ENCODE measurements at regions not wholly inside any gene's neighbourhood (a gene's known extent, or its start where the extent isn't known, plus 50 kb on each side); places are given as distances from the start of the nearest gene placed in this dataset.

DNA sequence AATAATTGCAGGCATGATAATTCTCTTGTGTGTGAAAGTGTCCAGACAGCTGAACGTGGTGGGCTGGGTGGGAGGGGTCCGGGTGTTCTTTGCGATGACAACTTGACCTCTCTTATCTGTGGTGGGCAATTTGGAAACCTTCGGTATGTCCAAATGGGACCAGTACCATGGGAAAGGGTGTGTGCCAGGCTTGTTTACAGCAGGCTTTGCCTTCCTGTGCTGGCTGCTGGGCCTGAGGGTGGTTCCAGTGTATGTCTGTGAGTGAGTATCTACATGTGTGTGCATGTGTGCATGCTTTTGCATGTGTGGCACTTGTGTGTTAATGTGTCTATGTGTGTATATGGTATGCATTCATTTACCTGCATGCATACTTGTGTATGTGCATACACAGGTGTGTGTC, 166.4 kb downstream of the GADD45G start:
- Histone ChIP-seq H4K20me1 (replicated peaks in 1 of 2; ENCODE audit: control insufficient read depth in 1 of 2, insufficient read depth in 2 of 2, low read length in 2 of 2) (no peaks in the 10 kb centered on the region), H3K23me2 (ENCODE audit: low read depth, low read length) (no peaks in the 10 kb centered on the region), H3K36me3 (ENCODE audit: control insufficient read depth in 2 of 4, insufficient read depth in 4 of 4, low read length in 3 of 4) (no peaks in the 10 kb centered on the region), H2AFZ (ENCODE audit: low read length) (no peak overlapping the region), H3K4me2 (ENCODE audit: insufficient read depth in 1 of 2, low read depth in 2 of 2, low read length in 2 of 2) (no peak overlapping the region), H3K56ac (replicated peaks; ENCODE audit: insufficient read length, low read depth, low read length) (no peak overlapping the region), H3K4me1 (replicated peaks in 1 of 4; ENCODE audit: control insufficient read depth in 3 of 4, insufficient read depth in 4 of 4, low read length in 3 of 4) (no peaks in the 10 kb centered on the region; a peak in 1 of 7 replicates), H2BK12ac (ENCODE audit: low read depth, low read length) (0 out of 2 replicates have a peak overlapping the region, but pooled peaks have one; percentile 27), H3K14ac (ENCODE audit: insufficient read length) (no peak overlapping the region), H3K9me3 (ENCODE audit: insufficient read depth in 2 of 2, low read depth in 1 of 2, low read length in 1 of 2) (no peaks in the 10 kb centered on the region), H3K18ac (ENCODE audit: extremely low read depth, low read length) (no peak overlapping the region), H2BK20ac (ENCODE audit: low read length) (no peak overlapping the region), H3K4ac (replicated peaks; ENCODE audit: insufficient read length, low read depth, low read length) (no peak overlapping the region), H4K5ac (ENCODE audit: insufficient read length, low read depth, low read length) (no peak overlapping the region), H3K27me3 (replicated peaks in 1 of 4; ENCODE audit: control insufficient read depth in 3 of 4, extremely low read depth in 1 of 4, insufficient read depth in 3 of 4, low read length in 3 of 4) (no peaks in the 10 kb centered on the region), H3K27ac (ENCODE audit: low read depth, low read length) (no peak overlapping the region), H2BK5ac (ENCODE audit: low read depth, low read length) (no peak overlapping the region), H4K8ac (ENCODE audit: extremely low read depth, insufficient read depth, low read length) (no peak overlapping the region), H3K79me1 (ENCODE audit: low read depth, low read length) (no peaks in the 10 kb centered on the region), H3K9ac (replicated peaks in 1 of 4; ENCODE audit: extremely low read depth in 1 of 4, low read depth in 3 of 4, low read length in 3 of 4) (no peak overlapping the region), H3K4me3 (ENCODE audit: extremely low read depth in 1 of 4, insufficient read depth in 2 of 4, low read depth in 3 of 4, low read length in 4 of 4) (no peak overlapping the region), H2BK15ac (ENCODE audit: low read length) (no peak overlapping the region), H2AK5ac (ENCODE audit: low read depth, low read length) (no peak overlapping the region), H4K91ac (replicated peaks; ENCODE audit: insufficient read length, low read length) (no peak overlapping the region), H3K23ac (ENCODE audit: insufficient read length) (no peak overlapping the region), H2BK120ac (replicated peaks; ENCODE audit: low read depth, low read length) (no peak overlapping the region), H3K79me2 (ENCODE audit: control insufficient read depth in 1 of 2, insufficient read depth in 2 of 2, low read length in 2 of 2) (no peaks in the 10 kb centered on the region)
- WGBS, 2 experiments (ENCODE audit: extremely low coverage in 1 of 2, insufficient coverage in 1 of 2, insufficient read length in 1 of 2, insufficient replicate concordance in 2 of 2, low coverage in 1 of 2, low lambda C conversion rate in 2 of 2, missing lambda C conversion rate in 1 of 2) = 92% methylated on average over 4 of the region's 4 CpGs; no CpG with 5 or more reads in 1 of the 2 experiments
- CTCF ChIA-PET (ENCODE audit: partially characterized antibody) = no interaction called here
- POLR2A ChIA-PET (ENCODE audit: partially characterized antibody) = no interaction called here
- no peak for FAIRE-seq
- TF ChIP-seq HDAC2 (IDR thresholded peaks at IDR 0.05; ENCODE audit: borderline replicate concordance in 1 of 2, low read depth in 2 of 2, low read length in 2 of 2) = no peak
- no peak for TF ChIP-seq SP4 (IDR thresholded peaks at IDR 0.05; ENCODE audit: low read length)
- TF ChIP-seq, protein P1, sequence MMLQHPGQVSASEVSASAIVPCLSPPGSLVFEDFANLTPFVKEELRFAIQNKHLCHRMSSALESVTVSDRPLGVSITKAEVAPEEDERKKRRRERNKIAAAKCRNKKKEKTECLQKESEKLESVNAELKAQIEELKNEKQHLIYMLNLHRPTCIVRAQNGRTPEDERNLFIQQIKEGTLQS (IDR thresholded peaks at IDR 0.05; ENCODE audit: insufficient read depth, low read depth, low read length) = no peak
- TF ChIP-seq SRF (IDR thresholded peaks at IDR 0.05; ENCODE audit: low read depth, low read length) = no peak
- no peak for TF ChIP-seq GABPA (IDR thresholded peaks at IDR 0.05; ENCODE audit: borderline replicate concordance, insufficient read depth, low read length)
- no peak for DNase-seq (ENCODE audit: low read depth in 1 of 2, low spot score in 2 of 2)

Data from H1 (cell line).